ENCODE measurements at regions not wholly inside any gene's neighbourhood (a gene's known extent, or its start where the extent isn't known, plus 50 kb on each side); places are given as distances from the start of the nearest gene placed in this dataset.
"Not testable (repeated sequence)": the region's sequence is repeated elsewhere in the genome, so short reads cannot be mapped to it uniquely, and the experiment has no call there.

- not testable (repeated sequence) for H3K27me3 Mint-ChIP-seq; H3K4me3 Mint-ChIP-seq; H3K27ac ChIP-seq (ENCODE audit: insufficient read depth, low read length, poor library complexity, severe bottlenecking); H3K4me1 Mint-ChIP-seq; H3K4me3 ChIP-seq (ENCODE audit: low read depth, low read length); H3K36me3 ChIP-seq (ENCODE audit: control insufficient read depth, insufficient read depth, low read length); DNase-seq; H3K9me3 ChIP-seq (ENCODE audit: control insufficient read depth in 2 of 2, low read length in 2 of 2); H3K27me3 ChIP-seq (ENCODE audit: control insufficient read depth, insufficient read depth, low read length); H3K9me3 Mint-ChIP-seq; H3K36me3 Mint-ChIP-seq; H3K27ac Mint-ChIP-seq; H3K4me1 ChIP-seq (ENCODE audit: control insufficient read depth, insufficient read depth, low read length, poor library complexity, severe bottlenecking); ATAC-seq (ENCODE audit: low read depth in 2 of 2)
Observed at GRCh38 chr12:28760040-28760903, 388.8 kb upstream of the FAR2 start.

GRCh38 chr12:28761897-28762296 lies 387.2 kb upstream of the FAR2 start:
- H3K4me1 Mint-ChIP-seq; H3K27ac ChIP-seq (ENCODE audit: insufficient read depth, low read length, poor library complexity, severe bottlenecking); H3K4me3 ChIP-seq (ENCODE audit: low read depth, low read length); H3K27ac Mint-ChIP-seq; H3K27me3 ChIP-seq (ENCODE audit: control insufficient read depth, insufficient read depth, low read length); H3K27me3 Mint-ChIP-seq; H3K36me3 Mint-ChIP-seq; H3K9me3 Mint-ChIP-seq; H3K4me3 Mint-ChIP-seq; H3K9me3 ChIP-seq (ENCODE audit: control insufficient read depth in 2 of 2, low read length in 2 of 2); DNase-seq; ATAC-seq (ENCODE audit: low read depth in 2 of 2); H3K4me1 ChIP-seq (ENCODE audit: control insufficient read depth, insufficient read depth, low read length, poor library complexity, severe bottlenecking); H3K36me3 ChIP-seq (ENCODE audit: control insufficient read depth, insufficient read depth, low read length): not testable (repeated sequence)

GRCh38 chr12:28766398-28766797 lies 382.7 kb upstream of the FAR2 start:
- Mint-ChIP-seq H3K4me3 (no peak overlapping the region), H3K36me3 (no peaks in the 10 kb centered on the region)
- no peak for ATAC-seq (ENCODE audit: low read depth in 2 of 2)

GRCh38 chr12:28767836-28768348 lies 381.2 kb upstream of the FAR2 start:
- Mint-ChIP-seq H3K27ac (no peak overlapping the region), H3K4me3 (no peak overlapping the region), H3K9me3 (peaks cover 0 to 7% (median 4%) of the 10 kb centered on the region in 7 donors), H3K4me1 (no peaks in the 10 kb centered on the region), H3K27me3 (peaks cover 6% of the 10 kb centered on the region), H3K36me3 (no peaks in the 10 kb centered on the region)
- Histone ChIP-seq H3K9me3 (ENCODE audit: control insufficient read depth in 2 of 2, low read length in 2 of 2) (no peaks in the 10 kb centered on the region), H3K27me3 (ENCODE audit: control insufficient read depth, insufficient read depth, low read length) (no peaks in the 10 kb centered on the region), H3K4me1 (ENCODE audit: control insufficient read depth, insufficient read depth, low read length, poor library complexity, severe bottlenecking) (no peaks in the 10 kb centered on the region), H3K36me3 (ENCODE audit: control insufficient read depth, insufficient read depth, low read length) (no peaks in the 10 kb centered on the region), H3K27ac (ENCODE audit: insufficient read depth, low read length, poor library complexity, severe bottlenecking) (no peak overlapping the region), H3K4me3 (ENCODE audit: low read depth, low read length) (no peak overlapping the region)
- ATAC-seq (ENCODE audit: low read depth in 2 of 2) (no peak), DNase-seq (no peak)

More at GRCh38 chr12:28766398-28766797, 382.7 kb upstream of the FAR2 start:
- Histone ChIP-seq H3K4me1 (ENCODE audit: control insufficient read depth, insufficient read depth, low read length, poor library complexity, severe bottlenecking) (no peaks in the 10 kb centered on the region), H3K27me3 (ENCODE audit: control insufficient read depth, insufficient read depth, low read length) (no peaks in the 10 kb centered on the region), H3K36me3 (ENCODE audit: control insufficient read depth, insufficient read depth, low read length) (no peaks in the 10 kb centered on the region), H3K4me3 (ENCODE audit: low read depth, low read length) (no peak overlapping the region), H3K9me3 (ENCODE audit: control insufficient read depth in 2 of 2, low read length in 2 of 2) (no peaks in the 10 kb centered on the region), H3K27ac (ENCODE audit: insufficient read depth, low read length, poor library complexity, severe bottlenecking) (no peak overlapping the region)
- Mint-ChIP-seq H3K27ac (no peak overlapping the region), H3K4me1 (no peaks in the 10 kb centered on the region), H3K9me3 (peaks cover 0 to 7% (median 4%) of the 10 kb centered on the region in 7 donors), H3K27me3 (peaks cover 6% of the 10 kb centered on the region)
- DNase-seq = no peak

GRCh38 chr12:28770322-28770721 lies 378.8 kb upstream of the FAR2 start:
- no peak overlapping the region for H3K27ac ChIP-seq (ENCODE audit: insufficient read depth, low read length, poor library complexity, severe bottlenecking)

GRCh38 chr12:28771968-28772367 lies 377.1 kb upstream of the FAR2 start:
- Mint-ChIP-seq H3K4me3 (no peak overlapping the region), H3K36me3 (no peaks in the 10 kb centered on the region), H3K27ac (no peak overlapping the region), H3K9me3 (peaks cover 0 to 7% (median 4%) of the 10 kb centered on the region in 7 donors), H3K4me1 (peaks cover 0 to 4% (median 0%) of the 10 kb centered on the region in 4 donors), H3K27me3 (peaks cover 6% of the 10 kb centered on the region)
- H3K36me3 ChIP-seq (ENCODE audit: control insufficient read depth, insufficient read depth, low read length) = no peaks in the 10 kb centered on the region
- no peak for DNase-seq
- no peaks in the 10 kb centered on the region for H3K9me3 ChIP-seq (ENCODE audit: control insufficient read depth in 2 of 2, low read length in 2 of 2)
- H3K4me3 ChIP-seq (ENCODE audit: low read depth, low read length) = no peak overlapping the region
- H3K27me3 ChIP-seq (ENCODE audit: control insufficient read depth, insufficient read depth, low read length) = no peaks in the 10 kb centered on the region
- H3K4me1 ChIP-seq (ENCODE audit: control insufficient read depth, insufficient read depth, low read length, poor library complexity, severe bottlenecking) = no peaks in the 10 kb centered on the region
- no peak overlapping the region for H3K27ac ChIP-seq (ENCODE audit: insufficient read depth, low read length, poor library complexity, severe bottlenecking)
- no peak for ATAC-seq (ENCODE audit: low read depth in 2 of 2)

More at GRCh38 chr12:28770322-28770721, 378.8 kb upstream of the FAR2 start:
- no peak overlapping the region for H3K4me3 ChIP-seq (ENCODE audit: low read depth, low read length)
- DNase-seq = no peak
- no peaks in the 10 kb centered on the region for H3K27me3 ChIP-seq (ENCODE audit: control insufficient read depth, insufficient read depth, low read length)
- Mint-ChIP-seq H3K27me3 (peaks cover 6% of the 10 kb centered on the region), H3K27ac (no peak overlapping the region), H3K9me3 (peaks cover 0 to 7% (median 4%) of the 10 kb centered on the region in 7 donors), H3K36me3 (no peaks in the 10 kb centered on the region), H3K4me1 (no peaks in the 10 kb centered on the region), H3K4me3 (no peak overlapping the region)
- no peaks in the 10 kb centered on the region for H3K36me3 ChIP-seq (ENCODE audit: control insufficient read depth, insufficient read depth, low read length)
- no peaks in the 10 kb centered on the region for H3K4me1 ChIP-seq (ENCODE audit: control insufficient read depth, insufficient read depth, low read length, poor library complexity, severe bottlenecking)
- no peaks in the 10 kb centered on the region for H3K9me3 ChIP-seq (ENCODE audit: control insufficient read depth in 2 of 2, low read length in 2 of 2)
- ATAC-seq (ENCODE audit: low read depth in 2 of 2) = no peak

GRCh38 chr12:28775556-28775955 lies 373.5 kb upstream of the FAR2 start:
- Mint-ChIP-seq H3K36me3 (no peaks in the 10 kb centered on the region), H3K27me3 (no peaks in the 10 kb centered on the region), H3K4me1 (peaks cover 0 to 4% (median 0%) of the 10 kb centered on the region in 4 donors), H3K4me3 (no peak overlapping the region), H3K9me3 (peaks cover 0 to 2% (median 0%) of the 10 kb centered on the region in 7 donors), H3K27ac (no peak overlapping the region)
- Histone ChIP-seq H3K9me3 (ENCODE audit: control insufficient read depth in 2 of 2, low read length in 2 of 2) (no peaks in the 10 kb centered on the region), H3K36me3 (ENCODE audit: control insufficient read depth, insufficient read depth, low read length) (no peaks in the 10 kb centered on the region), H3K27me3 (ENCODE audit: control insufficient read depth, insufficient read depth, low read length) (no peaks in the 10 kb centered on the region), H3K4me3 (ENCODE audit: low read depth, low read length) (no peak overlapping the region), H3K27ac (ENCODE audit: insufficient read depth, low read length, poor library complexity, severe bottlenecking) (no peak overlapping the region), H3K4me1 (ENCODE audit: control insufficient read depth, insufficient read depth, low read length, poor library complexity, severe bottlenecking) (no peaks in the 10 kb centered on the region)
- DNase-seq = no peak
- no peak for ATAC-seq (ENCODE audit: low read depth in 2 of 2)

GRCh38 chr12:28776220-28776619 lies 372.9 kb upstream of the FAR2 start:
- peaks cover 0 to 2% (median 0%) of the 10 kb centered on the region in 7 donors for H3K9me3 Mint-ChIP-seq
- no peak overlapping the region for H3K4me3 ChIP-seq (ENCODE audit: low read depth, low read length)
- no peaks in the 10 kb centered on the region for H3K36me3 Mint-ChIP-seq
- no peaks in the 10 kb centered on the region for H3K9me3 ChIP-seq (ENCODE audit: control insufficient read depth in 2 of 2, low read length in 2 of 2)
- no peaks in the 10 kb centered on the region for H3K27me3 ChIP-seq (ENCODE audit: control insufficient read depth, insufficient read depth, low read length)
- no peaks in the 10 kb centered on the region for H3K27me3 Mint-ChIP-seq
- no peak overlapping the region for H3K27ac Mint-ChIP-seq
- H3K4me1 ChIP-seq (ENCODE audit: control insufficient read depth, insufficient read depth, low read length, poor library complexity, severe bottlenecking) = no peaks in the 10 kb centered on the region
- no peak for DNase-seq
- no peak overlapping the region for H3K27ac ChIP-seq (ENCODE audit: insufficient read depth, low read length, poor library complexity, severe bottlenecking)
- H3K4me1 Mint-ChIP-seq = peaks cover 0 to 4% (median 0%) of the 10 kb centered on the region in 4 donors
- ATAC-seq (ENCODE audit: low read depth in 2 of 2) = no peak
- no peaks in the 10 kb centered on the region for H3K36me3 ChIP-seq (ENCODE audit: control insufficient read depth, insufficient read depth, low read length)
- no peak overlapping the region for H3K4me3 Mint-ChIP-seq

All from CD4-positive, CD25-positive, alpha-beta regulatory T cell (primary cell).